ENCODE measurements at regions not wholly inside any gene's neighbourhood (a gene's known extent, or its start where the extent isn't known, plus 50 kb on each side); places are given as distances from the start of the nearest gene placed in this dataset.
A peak's percentile ranks its signal among the peaks of the same experiment; 100 is the strongest.

- no peak overlapping the region for H3K4me3 ChIP-seq (ENCODE audit: low read depth, low read length)
- no peak for DNase-seq (ENCODE audit: low read depth)
- no peak for TF ChIP-seq CTCF (IDR thresholded peaks at IDR 0.05; ENCODE audit: low read depth, low read length, missing control alignments)
Measured at GRCh38 chr4:100778431-100778830, 260.6 kb upstream of the EMCN start.

GRCh38 chr4:100762738-100763137 lies 244.9 kb upstream of the EMCN start:
- DNase-seq (ENCODE audit: low read depth) = no peak
- no peak for TF ChIP-seq CTCF (IDR thresholded peaks at IDR 0.05; ENCODE audit: low read depth, low read length, missing control alignments)

DNA sequence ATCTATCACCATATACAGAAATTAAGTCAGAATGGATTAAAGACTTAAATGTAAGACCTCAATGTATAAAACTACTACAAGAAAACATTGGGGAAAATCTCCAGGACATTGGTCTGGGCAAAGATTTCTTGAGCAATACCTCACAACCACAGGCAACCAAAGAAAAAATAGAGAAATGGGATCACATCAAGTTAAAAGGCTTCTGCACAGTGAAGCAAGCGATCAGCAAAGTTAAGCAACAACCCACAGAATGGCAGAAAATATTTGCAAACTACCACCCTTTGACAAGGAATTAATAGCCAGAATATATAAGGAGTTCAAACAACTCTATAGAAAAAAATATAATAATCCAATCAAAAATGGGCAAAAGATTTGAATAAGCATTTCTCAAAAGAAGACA lies 236.9 kb upstream of the EMCN start:
- no peak for TF ChIP-seq CTCF (IDR thresholded peaks at IDR 0.05; ENCODE audit: low read depth, low read length, missing control alignments)
- H3K4me3 ChIP-seq (ENCODE audit: low read depth, low read length) = no peak overlapping the region
- no peak for DNase-seq (ENCODE audit: low read depth)

More at GRCh38 chr4:100762738-100763137, 244.9 kb upstream of the EMCN start:
- no peak overlapping the region for H3K4me3 ChIP-seq (ENCODE audit: low read depth, low read length)

GRCh38 chr4:100746141-100746739 lies 228.4 kb upstream of the EMCN start:
- no peak overlapping the region for H3K4me3 ChIP-seq (ENCODE audit: low read depth, low read length)
- no peak for TF ChIP-seq CTCF (IDR thresholded peaks at IDR 0.05; ENCODE audit: low read depth, low read length, missing control alignments)
- DNase-seq (ENCODE audit: low read depth) = no peak

- peak; percentile 35 for TF ChIP-seq CTCF (IDR thresholded peaks at IDR 0.05; ENCODE audit: low read depth, low read length, missing control alignments)
- no peak for DNase-seq (ENCODE audit: low read depth)
- H3K4me3 ChIP-seq (ENCODE audit: low read depth, low read length) = no peak overlapping the region
Measured at GRCh38 chr4:100742045-100742444, 224.2 kb upstream of the EMCN start.

DNA sequence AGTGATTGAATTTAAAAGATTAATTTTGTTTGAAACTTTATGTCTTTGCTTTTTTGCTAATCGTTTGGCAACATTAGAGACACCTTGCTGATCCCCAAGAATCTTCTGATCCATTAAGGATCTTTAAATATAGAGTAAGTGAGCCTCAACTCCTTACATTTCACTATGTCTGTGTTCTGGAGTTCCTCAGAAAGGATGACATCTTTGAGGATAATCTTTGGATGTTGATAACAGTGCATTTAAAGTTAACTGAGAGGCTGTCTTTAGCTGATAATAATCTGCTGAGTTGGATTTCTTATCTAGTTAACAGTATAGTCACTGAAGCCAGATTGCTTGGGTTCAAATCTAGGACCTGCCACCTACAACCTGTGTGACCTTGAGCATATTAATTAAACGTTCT lies 221.6 kb upstream of the EMCN start:
- no peak for TF ChIP-seq CTCF (IDR thresholded peaks at IDR 0.05; ENCODE audit: low read depth, low read length, missing control alignments)
- H3K4me3 ChIP-seq (ENCODE audit: low read depth, low read length) = no peak overlapping the region
- DNase-seq (ENCODE audit: low read depth) = no peak

Data from GM12864 (cell line).